SKM-1 treated with dmso at 0.1 percent for 144 hours (cell line): ENCODE measurements at regions not wholly inside any gene's neighbourhood (a gene's known extent, or its start where the extent isn't known, plus 50 kb on each side); places are given as distances from the start of the nearest gene placed in this dataset.
"Not testable (repeated sequence)": the region's sequence is repeated elsewhere in the genome, so short reads cannot be mapped to it uniquely, and the experiment has no call there.

Source experiments
- DNase-seq: peaks from one replicate; lab custom pipeline; 2025; ENCODE audit not compliant: unreplicated experiment; lab: John Stamatoyannopoulos, UW

DNA sequence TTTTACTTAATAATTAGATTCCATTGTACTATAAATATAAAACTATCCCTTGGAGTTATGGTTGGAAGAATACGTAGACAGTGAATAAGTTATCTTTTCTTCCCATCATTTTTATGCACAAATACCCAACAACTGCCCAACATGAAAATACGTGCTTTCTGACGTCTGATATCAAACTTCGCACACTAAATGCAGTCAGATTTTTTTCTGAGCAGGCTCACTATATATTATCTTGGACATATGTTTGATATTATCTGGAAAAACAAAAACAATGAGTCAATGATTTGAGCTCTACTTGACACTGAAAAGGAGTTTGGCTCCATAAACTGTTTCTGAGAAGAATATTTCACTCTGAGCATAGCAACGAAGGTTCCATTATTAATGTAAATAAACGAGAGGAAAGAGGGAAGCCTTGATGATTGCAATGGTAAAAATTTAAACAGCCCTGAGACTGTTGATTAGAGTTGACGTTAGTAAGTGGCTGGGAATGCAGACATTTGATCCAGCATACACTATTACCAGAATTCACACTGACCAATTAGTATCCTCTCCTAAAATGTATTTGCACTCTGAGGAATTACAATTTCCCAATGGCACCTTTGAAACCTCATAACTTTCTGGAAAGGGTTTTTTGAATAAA, 1090.0 kb downstream of the EPHA7 start:
- no peak for DNase-seq

DNA sequence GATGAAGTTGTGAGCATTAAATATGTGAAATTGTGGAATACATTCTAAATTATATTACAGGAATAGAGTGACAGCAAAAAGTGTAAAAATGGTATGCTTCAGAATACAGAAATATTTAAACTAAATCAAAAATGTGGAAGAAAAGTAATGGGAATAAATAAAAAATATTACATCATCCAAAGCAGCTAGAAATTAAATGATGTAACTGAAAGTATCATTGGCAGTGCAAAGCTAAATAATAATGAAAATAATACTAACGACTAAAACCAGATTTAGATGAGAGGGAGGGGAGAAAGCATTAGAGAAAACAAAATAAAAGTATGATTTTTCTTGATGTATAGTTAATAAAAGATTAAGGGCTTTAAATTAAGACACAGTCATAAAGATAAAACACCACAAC, 1104.0 kb downstream of the EPHA7 start:
- DNase-seq: no peak

DNA sequence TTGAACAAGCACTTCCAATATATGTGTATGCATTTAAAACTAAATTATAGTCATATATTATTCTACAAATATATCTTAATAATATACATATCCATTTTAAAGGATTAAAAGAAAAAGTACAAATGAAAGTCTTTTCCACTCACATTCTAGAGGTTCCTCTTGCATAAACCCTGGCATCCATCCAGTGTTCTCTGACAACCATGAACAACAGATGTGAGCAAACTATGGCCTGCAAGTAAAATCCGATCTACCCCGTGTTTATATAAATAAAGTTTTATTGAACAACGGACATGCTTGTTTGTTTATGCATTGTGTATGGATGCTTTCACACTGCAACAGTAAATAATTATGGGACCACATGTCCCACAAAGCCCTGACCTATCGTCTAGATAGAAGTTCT, 1122.3 kb downstream of the EPHA7 start:
- DNase-seq: no peak

GRCh38 chr6:92292067-92292466, 1127.3 kb downstream of the EPHA7 start:
- no peak for DNase-seq

GRCh38 chr6:92289831-92290230, 1129.5 kb downstream of the EPHA7 start:
- DNase-seq: no peak

DNA sequence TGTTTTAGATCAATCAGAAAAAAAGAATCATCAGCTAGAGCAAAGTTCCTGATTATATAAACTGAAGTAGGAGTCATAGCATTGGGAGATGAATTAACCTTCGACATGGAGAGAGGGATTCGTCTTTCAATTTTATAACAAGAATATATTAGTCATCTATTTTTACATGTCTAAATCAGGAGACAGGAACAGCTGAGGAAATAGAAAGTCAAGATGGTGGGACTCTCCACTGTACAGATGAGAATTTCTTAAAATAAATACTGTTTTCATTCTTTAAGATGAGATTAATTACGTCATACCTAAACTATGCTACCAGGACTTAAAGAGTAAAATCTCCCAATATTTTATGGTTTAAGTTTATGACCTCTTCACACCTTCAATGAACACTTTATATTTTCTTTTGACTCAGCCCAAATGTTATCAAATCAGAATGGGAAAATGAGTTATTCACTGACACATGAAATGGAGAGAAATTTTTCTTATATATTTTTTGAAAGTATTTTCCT, 1137.7 kb downstream of the EPHA7 start:
- DNase-seq: no peak

GRCh38 chr6:92275150-92275549, 1144.2 kb downstream of the EPHA7 start:
- no peak for DNase-seq

DNA sequence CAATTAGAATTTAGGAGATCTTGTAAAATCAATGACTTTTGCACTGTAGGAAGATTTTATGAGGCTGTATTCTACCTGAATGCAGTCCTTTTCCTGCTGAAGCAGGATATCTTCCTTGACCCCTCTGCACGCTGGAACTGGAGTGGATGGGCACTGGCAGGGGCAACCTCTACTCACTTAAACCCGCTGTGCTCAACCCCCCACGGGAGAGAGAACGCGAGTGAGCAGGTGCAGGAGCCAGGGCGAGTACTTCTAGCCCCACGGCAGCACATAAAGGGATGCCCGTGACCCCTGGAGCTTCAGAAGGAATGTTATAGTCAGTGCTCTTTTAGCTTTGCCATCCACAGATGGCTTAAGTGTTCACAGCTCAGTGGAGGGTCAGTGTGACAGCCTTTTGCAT, 1144.8 kb downstream of the EPHA7 start:
- DNase-seq: no peak

- no peak for DNase-seq
Measured at GRCh38 chr6:92273694-92274093, 1145.7 kb downstream of the EPHA7 start.

DNA sequence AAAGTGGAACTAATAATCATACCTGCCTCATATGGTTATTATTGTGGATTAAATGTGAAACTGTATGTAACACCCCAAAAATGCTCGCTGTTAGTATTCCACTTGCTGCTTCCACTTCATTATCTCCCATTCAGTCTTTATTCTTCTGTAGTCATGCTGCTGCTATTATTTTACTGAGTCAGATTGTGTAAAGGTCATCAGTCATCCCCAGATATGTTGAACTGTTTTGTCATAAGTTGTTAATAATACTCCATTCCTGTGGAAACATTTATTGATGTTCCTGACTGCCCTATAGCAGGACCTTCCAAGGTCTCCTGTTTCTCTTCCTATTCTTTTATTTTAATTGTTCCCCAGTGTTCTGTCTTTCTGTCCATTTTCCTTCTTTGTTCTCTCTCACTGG, 1148.3 kb downstream of the EPHA7 start:
- no peak for DNase-seq

DNA sequence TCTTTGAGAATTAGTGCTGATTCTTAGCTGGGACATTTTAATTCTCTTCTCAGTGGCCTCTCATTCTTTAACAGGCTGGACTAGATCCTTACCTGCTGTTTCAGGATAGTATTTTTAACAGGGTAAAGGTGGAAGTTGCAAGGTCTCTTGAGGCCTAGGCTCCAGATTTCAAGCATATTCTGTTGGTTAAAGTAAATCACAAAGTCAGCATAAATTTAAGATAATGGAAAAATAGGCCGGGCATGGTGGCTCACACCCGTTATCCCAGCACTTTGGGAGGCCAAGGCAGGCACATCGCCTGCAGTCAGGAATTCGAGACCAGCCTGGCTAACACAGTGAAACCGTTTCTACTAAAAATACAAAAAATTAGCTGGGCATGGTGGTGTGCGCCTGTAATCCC, 1149.0 kb downstream of the EPHA7 start:
- no peak for DNase-seq

GRCh38 chr6:92267335-92267734, 1152.0 kb downstream of the EPHA7 start:
- DNase-seq: no peak

- DNase-seq: no peak
Measured at GRCh38 chr6:92263864-92264263, 1155.5 kb downstream of the EPHA7 start.

- DNase-seq: no peak
Measured at GRCh38 chr6:92259171-92259570, 1160.2 kb downstream of the EPHA7 start.

GRCh38 chr6:92243315-92243714, 1176.0 kb downstream of the EPHA7 start:
- DNase-seq: no peak

- no peak for DNase-seq
Measured at GRCh38 chr6:92231171-92231701, 1188.1 kb downstream of the EPHA7 start.

GRCh38 chr6:92219987-92220386, 1199.4 kb downstream of the EPHA7 start:
- DNase-seq: not testable (repeated sequence)

DNA sequence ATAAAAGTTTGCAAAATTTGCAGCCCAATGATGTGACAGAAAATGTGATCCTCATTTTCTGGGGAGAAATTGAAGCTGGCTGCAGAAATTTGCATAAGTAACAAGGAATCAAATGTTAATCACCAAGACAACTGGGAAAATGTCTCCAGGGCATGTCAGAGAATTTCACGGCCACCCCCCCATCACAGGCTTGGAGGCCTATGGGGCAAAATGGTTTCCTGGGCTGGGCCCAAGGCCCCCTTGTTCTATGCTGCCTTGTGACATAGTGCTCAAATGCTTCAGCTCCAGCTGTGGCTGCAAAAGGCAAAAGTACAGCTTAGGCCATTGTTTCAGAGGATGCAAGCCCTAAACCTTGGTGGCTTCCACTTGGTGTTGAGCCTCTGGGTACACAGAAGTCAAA, 1202.6 kb downstream of the EPHA7 start:
- DNase-seq: no peak

DNA sequence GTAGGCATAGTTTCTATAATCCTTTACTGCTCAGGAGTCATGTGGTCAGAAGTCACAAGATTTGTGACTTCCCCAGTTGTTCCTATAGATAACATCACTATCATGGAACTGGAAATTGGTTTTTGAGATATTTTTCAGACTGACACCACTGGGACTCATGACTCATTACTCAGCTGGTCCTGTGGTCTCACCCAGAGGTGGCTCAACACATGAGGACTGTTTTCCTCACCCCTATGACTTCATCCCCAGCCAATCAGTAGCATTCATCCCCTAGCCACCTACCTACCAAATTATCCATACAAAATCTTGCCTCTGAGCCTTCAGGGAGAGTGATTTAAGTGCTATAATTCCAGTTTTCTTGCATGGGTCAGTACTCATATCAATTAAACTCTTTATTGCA, 1217.7 kb downstream of the EPHA7 start:
- DNase-seq: no peak

- DNase-seq: no peak
Measured at GRCh38 chr6:92196325-92196724, 1223.0 kb downstream of the EPHA7 start.

DNA sequence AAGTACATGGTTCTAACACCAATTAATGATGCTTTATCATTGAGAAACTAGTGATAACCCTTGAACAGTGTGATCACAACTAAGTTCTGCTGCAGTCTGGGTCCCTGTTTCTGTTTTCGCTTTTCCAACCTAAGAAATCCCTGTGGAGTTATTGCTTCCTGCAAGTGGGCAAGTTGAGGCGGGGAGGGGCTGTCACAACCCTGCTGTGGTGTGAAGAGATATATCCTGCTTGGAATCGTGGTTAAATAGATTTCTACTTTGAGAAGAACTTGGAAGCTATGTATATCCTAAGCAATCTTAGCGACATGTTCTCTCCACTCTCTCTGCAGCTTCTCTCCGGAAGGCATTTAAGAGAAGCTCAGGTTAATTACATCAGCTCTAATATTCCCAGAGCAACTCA, 1223.6 kb downstream of the EPHA7 start:
- DNase-seq: no peak

- DNase-seq: no peak
Measured at GRCh38 chr6:92188016-92188415, 1231.3 kb downstream of the EPHA7 start.

GRCh38 chr6:92184933-92185332, 1234.4 kb downstream of the EPHA7 start:
- DNase-seq: no peak
